Muscle layer of duodenum (tissue), 2 donors: ENCODE measurements at regions not wholly inside any gene's neighbourhood (a gene's known extent, or its start where the extent isn't known, plus 50 kb on each side); places are given as distances from the start of the nearest gene placed in this dataset.

Experiments
- H3K27ac ChIP-seq: one replicate; pipeline ENCODE4 v1.7.0; 2013; ENCODE audit warnings: mild to moderate bottlenecking, low read length
- H3K27me3 ChIP-seq: one replicate; pipeline ENCODE4 v1.7.0; 2013; ENCODE audit warnings: low read depth, mild to moderate bottlenecking, control low read depth, low read length
- H3K36me3 ChIP-seq, 2 donors: one replicate each; pipeline ENCODE4 v1.7.0; 2013; ENCODE audit warnings: low read length in 2 of 2, control low read depth in 1 of 2, mild to moderate bottlenecking in 1 of 2; ENCODE audit not compliant: insufficient read depth in 2 of 2, control insufficient read depth in 1 of 2
- H3K4me1 ChIP-seq, 2 donors: one replicate each; pipeline ENCODE4 v1.7.0; 2013; ENCODE audit warnings: low read length in 2 of 2, mild to moderate bottlenecking in 2 of 2, control low read depth in 1 of 2, moderate library complexity in 1 of 2; ENCODE audit not compliant: insufficient read depth in 2 of 2, control insufficient read depth in 1 of 2
- H3K4me3 ChIP-seq, 2 donors: one replicate each; pipeline ENCODE4 v1.7.0; 2013; ENCODE audit warnings: low read length in 2 of 2, low read depth in 1 of 2, mild to moderate bottlenecking in 1 of 2
- H3K9me3 ChIP-seq, 2 donors: one replicate each; pipeline ENCODE4 v1.7.0; 2013; ENCODE audit warnings: low read length in 2 of 2, control low read depth in 1 of 2, mild to moderate bottlenecking in 1 of 2; ENCODE audit not compliant: control insufficient read depth in 1 of 2
- donor health status: healthy.

DNA sequence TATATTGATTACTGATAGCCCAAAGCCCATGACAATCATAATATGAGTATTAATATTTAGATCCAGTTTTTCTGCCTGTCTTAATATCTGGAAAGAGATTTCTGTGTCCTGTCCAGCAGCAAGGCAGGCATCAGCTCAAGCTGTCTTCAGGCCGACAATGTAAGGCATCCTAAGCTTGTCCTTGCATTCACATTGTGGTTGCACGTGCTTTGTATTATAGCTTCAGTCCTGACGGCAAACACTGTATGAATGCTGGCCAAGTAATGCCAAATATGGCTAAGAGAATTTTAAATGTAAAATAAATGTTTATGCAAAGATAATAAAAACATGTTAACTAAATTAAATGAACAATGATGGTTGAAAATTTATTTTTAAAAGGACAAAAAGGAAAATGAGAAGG lies 255.7 kb upstream of the RPS6KA3 start:
- Histone ChIP-seq H3K4me1 (peaks cover 0 to 4% of the 10 kb centered on the region in 2 donors), H3K27me3 (no peaks in the 10 kb centered on the region), H3K4me3 (no peak overlapping the region), H3K36me3 (no peaks in the 10 kb centered on the region), H3K27ac (no peak overlapping the region), H3K9me3 (no peaks in the 10 kb centered on the region)

DNA sequence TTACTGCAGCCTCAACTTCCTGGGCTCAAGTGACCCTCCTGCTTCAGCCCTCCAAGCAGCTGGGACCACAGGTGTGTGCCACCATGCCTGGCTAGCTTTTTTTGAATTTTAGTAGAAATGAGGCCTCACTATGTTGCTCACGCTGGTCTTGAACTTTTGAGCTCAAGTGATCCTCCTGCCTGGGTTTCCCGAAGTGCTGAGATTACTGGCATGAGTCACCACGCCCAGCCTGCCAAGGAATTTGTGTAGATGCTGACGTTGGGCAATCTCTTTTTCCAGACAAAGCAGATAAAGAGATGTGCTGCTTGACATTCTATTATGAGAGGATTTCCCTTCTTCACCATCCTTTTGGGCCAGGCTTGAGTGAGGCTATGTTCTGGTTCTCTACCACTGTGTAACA lies 254.5 kb upstream of the RPS6KA3 start:
- no peak overlapping the region for H3K27ac ChIP-seq
- H3K9me3 ChIP-seq = no peaks in the 10 kb centered on the region
- H3K4me1 ChIP-seq = peaks cover 0 to 4% of the 10 kb centered on the region in 2 donors
- H3K4me3 ChIP-seq = no peak overlapping the region
- no peaks in the 10 kb centered on the region for H3K36me3 ChIP-seq
- no peaks in the 10 kb centered on the region for H3K27me3 ChIP-seq

DNA sequence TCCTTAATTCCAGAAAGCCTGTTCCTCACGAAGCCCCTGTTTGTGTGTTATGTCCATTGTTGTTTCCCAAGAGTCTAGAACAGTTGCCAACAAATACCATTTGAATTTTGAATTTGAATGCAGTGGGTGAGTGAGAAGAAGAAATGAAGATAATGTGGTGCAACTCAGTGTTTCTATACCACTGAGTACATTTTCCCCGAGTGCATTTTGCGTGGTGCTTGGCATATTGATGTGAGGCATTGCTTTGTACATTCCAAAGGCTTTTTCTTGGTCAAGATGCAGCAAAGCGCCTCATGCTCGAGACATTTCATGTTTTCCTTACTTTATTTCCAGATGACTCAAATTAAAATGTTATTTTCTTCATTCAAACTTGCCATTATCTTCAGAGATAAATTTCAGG lies 253.1 kb upstream of the RPS6KA3 start:
- Histone ChIP-seq H3K27me3 (no peaks in the 10 kb centered on the region), H3K36me3 (no peaks in the 10 kb centered on the region), H3K9me3 (no peaks in the 10 kb centered on the region), H3K4me3 (no peak overlapping the region), H3K27ac (no peak overlapping the region), H3K4me1 (peaks cover 0 to 4% of the 10 kb centered on the region in 2 donors)

DNA sequence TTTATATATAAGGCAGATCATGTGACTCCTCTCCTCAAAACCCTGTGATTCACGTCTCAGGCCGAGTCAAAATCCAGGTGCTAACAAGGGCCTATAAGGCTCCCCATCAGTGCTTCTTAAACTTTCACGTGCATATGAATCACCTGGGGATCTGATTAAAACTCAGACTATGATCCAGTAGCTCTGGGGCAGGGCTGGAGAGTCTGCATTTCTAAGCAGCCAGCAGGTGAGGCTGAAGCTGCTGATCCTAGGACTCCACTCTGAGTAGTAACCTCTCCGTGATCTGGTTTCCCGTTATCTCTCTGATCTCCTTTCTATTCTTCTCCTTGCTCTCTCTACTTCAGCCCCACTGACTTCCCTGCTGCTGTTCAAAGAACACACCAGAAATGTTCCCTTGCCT lies 252.4 kb upstream of the RPS6KA3 start:
- peaks cover 0 to 4% of the 10 kb centered on the region in 2 donors for H3K4me1 ChIP-seq
- no peaks in the 10 kb centered on the region for H3K27me3 ChIP-seq
- H3K27ac ChIP-seq = no peak overlapping the region
- no peaks in the 10 kb centered on the region for H3K9me3 ChIP-seq
- no peak overlapping the region for H3K4me3 ChIP-seq
- no peaks in the 10 kb centered on the region for H3K36me3 ChIP-seq

GRCh38 chrX:20517565-20517964 lies 250.9 kb upstream of the RPS6KA3 start:
- H3K9me3 ChIP-seq = no peaks in the 10 kb centered on the region
- H3K4me3 ChIP-seq = no peak overlapping the region
- H3K27me3 ChIP-seq = no peaks in the 10 kb centered on the region
- peaks cover 0 to 4% of the 10 kb centered on the region in 2 donors for H3K4me1 ChIP-seq
- no peak overlapping the region for H3K27ac ChIP-seq
- no peaks in the 10 kb centered on the region for H3K36me3 ChIP-seq

DNA sequence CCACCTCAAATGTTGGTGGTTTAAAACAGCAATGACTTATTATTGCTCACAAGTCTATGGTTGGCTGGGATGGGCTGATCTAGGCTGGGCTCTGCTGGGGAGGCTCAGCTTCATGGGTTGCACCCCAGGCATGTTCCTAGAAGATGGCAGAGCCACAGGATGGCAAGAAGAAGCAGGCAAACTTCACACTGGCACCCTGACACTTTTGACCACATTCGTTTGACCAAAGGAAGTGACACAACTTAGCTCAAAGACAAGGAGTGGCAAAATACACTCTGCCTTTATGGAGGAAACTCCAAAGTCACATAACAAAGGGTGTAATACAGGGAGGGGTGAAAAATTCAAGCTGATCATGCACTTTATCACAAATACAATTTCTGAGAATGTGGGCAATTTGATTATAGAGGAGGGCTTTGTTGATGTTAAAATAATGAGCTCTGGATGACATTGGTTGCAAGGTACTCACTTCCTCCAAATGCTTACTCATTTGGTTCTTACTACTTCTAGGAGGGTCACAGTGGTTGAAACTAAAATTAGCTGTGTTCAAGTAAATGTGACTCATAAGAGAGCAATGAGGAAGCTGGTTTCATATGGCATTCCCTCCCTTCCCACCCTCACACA lies 249.2 kb upstream of the RPS6KA3 start:
- H3K4me1 ChIP-seq = no peaks in the 10 kb centered on the region
- no peak overlapping the region for H3K27ac ChIP-seq
- H3K9me3 ChIP-seq = no peaks in the 10 kb centered on the region
- no peaks in the 10 kb centered on the region for H3K27me3 ChIP-seq
- no peaks in the 10 kb centered on the region for H3K36me3 ChIP-seq
- no peak overlapping the region for H3K4me3 ChIP-seq

- H3K36me3 ChIP-seq = no peaks in the 10 kb centered on the region
- H3K4me1 ChIP-seq = no peaks in the 10 kb centered on the region
- no peaks in the 10 kb centered on the region for H3K9me3 ChIP-seq
- H3K27me3 ChIP-seq = no peaks in the 10 kb centered on the region
- H3K27ac ChIP-seq = no peak overlapping the region
- H3K4me3 ChIP-seq = no peak overlapping the region
These were observed 247.6 kb upstream of the RPS6KA3 start for GRCh38 chrX:20514358-20514757.

DNA sequence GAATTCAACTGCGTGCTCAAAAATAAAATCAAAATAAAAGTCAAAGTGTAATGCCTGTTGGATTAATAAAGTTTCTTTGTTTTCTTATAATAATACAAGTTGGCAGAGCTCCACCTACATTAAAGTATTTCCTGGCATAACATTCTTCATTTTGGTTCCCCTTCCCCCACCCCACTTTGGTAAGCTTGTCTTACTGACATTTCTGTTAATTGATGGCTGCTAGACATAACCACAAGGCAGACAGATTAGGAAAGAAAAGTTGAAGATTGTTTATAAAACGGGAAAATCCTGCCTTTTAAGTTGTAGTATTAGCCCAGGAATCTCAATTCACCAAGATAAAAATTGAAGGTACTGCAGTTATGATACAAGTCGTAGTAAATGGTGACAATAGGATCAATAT lies 246.5 kb upstream of the RPS6KA3 start:
- Histone ChIP-seq H3K27me3 (no peaks in the 10 kb centered on the region), H3K9me3 (no peaks in the 10 kb centered on the region), H3K4me3 (no peak overlapping the region), H3K4me1 (no peaks in the 10 kb centered on the region), H3K36me3 (no peaks in the 10 kb centered on the region), H3K27ac (no peak overlapping the region)

DNA sequence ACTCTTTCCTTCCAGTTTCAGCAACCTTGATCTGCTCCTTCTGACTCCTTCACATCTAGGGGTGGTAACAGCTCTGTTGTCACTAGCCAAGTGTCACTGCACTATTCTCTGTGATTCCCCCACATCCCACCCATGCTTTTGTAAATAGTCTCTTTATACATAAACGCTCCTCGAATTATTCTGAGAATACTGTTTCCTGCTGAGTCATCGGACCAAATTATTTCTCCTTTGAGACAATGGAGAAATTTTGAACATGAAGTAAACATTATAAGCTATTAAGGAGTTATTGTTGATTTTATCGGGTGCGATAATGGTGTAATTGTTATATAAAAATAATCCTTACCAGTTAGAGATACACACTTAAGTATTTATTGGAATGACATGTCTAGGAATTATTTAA lies 245.1 kb upstream of the RPS6KA3 start:
- Histone ChIP-seq H3K4me3 (no peak overlapping the region), H3K36me3 (no peaks in the 10 kb centered on the region), H3K27ac (no peak overlapping the region), H3K4me1 (no peaks in the 10 kb centered on the region), H3K9me3 (no peaks in the 10 kb centered on the region), H3K27me3 (no peaks in the 10 kb centered on the region)

DNA sequence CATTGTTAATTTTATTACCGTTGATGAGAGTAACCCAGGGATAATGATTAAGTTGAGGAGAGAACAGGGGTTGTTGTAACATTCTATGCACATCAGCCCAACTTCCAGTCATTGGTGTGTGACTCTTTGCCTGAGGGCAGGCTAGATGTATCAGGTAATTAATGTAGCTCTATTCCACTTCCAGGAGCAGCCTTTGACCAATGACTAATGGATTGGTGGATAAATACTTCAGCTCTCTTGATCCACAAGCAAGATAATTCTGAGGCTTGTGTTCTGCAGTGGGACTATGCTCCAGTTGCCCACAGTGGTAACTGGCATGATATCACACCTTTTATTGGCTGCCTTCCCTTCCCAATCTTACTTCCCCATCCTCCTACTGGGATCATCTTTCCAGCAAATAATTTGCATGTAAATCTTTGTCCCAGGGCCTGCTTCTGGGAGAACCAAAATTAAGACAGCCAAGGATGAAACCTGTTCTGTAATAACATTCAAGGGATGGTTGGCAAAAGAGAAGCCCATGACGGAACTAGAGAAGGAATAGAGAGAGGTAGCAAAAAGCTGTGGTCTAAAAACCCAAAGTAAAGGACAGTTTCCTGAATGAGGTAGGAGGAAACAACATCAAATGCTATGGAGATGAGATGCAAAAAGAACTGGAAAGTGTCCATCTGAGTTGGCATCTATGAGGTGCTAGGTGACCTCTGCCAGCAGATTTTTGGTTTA lies 241.4 kb upstream of the RPS6KA3 start:
- H3K9me3 ChIP-seq = no peaks in the 10 kb centered on the region
- no peaks in the 10 kb centered on the region for H3K27me3 ChIP-seq
- H3K4me3 ChIP-seq = no peak overlapping the region
- no peaks in the 10 kb centered on the region for H3K4me1 ChIP-seq
- no peaks in the 10 kb centered on the region for H3K36me3 ChIP-seq
- no peak overlapping the region for H3K27ac ChIP-seq

GRCh38 chrX:20506739-20507138 lies 240.0 kb upstream of the RPS6KA3 start:
- no peak overlapping the region for H3K27ac ChIP-seq
- H3K27me3 ChIP-seq = no peaks in the 10 kb centered on the region
- H3K9me3 ChIP-seq = no peaks in the 10 kb centered on the region
- H3K36me3 ChIP-seq = no peaks in the 10 kb centered on the region
- no peaks in the 10 kb centered on the region for H3K4me1 ChIP-seq
- no peak overlapping the region for H3K4me3 ChIP-seq

DNA sequence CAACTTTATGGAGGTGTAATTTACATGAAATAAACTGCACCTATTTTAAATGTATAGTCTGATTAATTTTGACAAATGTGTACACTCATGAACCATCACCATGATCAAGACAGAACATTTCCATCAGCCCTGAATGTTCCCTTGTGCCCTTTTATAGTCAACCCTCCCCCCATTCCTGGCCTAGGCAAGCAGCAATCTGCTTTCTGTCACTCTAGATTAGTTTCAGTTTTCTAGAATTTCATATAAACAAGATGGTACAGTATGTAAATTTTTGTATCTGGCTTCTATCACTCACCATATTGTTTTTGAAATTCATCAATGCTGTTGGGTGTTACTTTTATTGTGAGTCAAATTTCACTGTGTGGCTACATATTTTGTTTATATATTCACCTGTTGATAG lies 234.2 kb upstream of the RPS6KA3 start:
- Histone ChIP-seq H3K4me3 (no peak overlapping the region), H3K27me3 (no peaks in the 10 kb centered on the region), H3K9me3 (no peaks in the 10 kb centered on the region), H3K36me3 (no peaks in the 10 kb centered on the region), H3K4me1 (peaks cover 0 to 3% of the 10 kb centered on the region in 2 donors), H3K27ac (no peak overlapping the region)
